ENCODE measurements at regions not wholly inside any gene's neighbourhood (a gene's known extent, or its start where the extent isn't known, plus 50 kb on each side); places are given as distances from the start of the nearest gene placed in this dataset.

GRCh38 chr5:156197042-156197635 lies 129.8 kb upstream of the SGCD start:
- no peak for TF ChIP-seq CTCF (IDR thresholded peaks at IDR 0.05; ENCODE audit: borderline replicate concordance, extremely low read depth, low read length, poor library complexity, severe bottlenecking)
- no peak for TF ChIP-seq EZH2 (IDR thresholded peaks at IDR 0.05; ENCODE audit: borderline replicate concordance, low read depth, low read length, severe bottlenecking)

Measured in DND-41 (cell line).